Tibial artery (tissue), 4 donors: ENCODE measurements at regions not wholly inside any gene's neighbourhood (a gene's known extent, or its start where the extent isn't known, plus 50 kb on each side); places are given as distances from the start of the nearest gene placed in this dataset.

ENCODE experiments used
- DNase-seq, 2 donors: peaks; one replicate each; pipeline ENCODE4 v3.0.0-alpha.2; 2019
- H3K27ac ChIP-seq, 2 donors: fragments of 200-600 bp; sonication (generic) in 1 of 2; 1 replicate in 1 of 2; 2 replicates in 1 of 2; pipeline ENCODE4 v1.5.1; 2018 to 2019; ENCODE audit warnings: mild to moderate bottlenecking in 1 of 2
- H3K27me3 ChIP-seq, 2 donors: fragments of 200-600 bp; sonication (generic) in 1 of 2; one replicate each; pipeline versions ENCODE4 v1.5.1 to v1.6.0; 2016 to 2019
- H3K36me3 ChIP-seq, 3 donors: fragments of 200-600 bp; sonication (generic) in 2 of 3; one replicate each; pipeline ENCODE4 v1.5.1; 2016 to 2019; ENCODE audit warnings: mild to moderate bottlenecking in 2 of 3
- H3K4me1 ChIP-seq, 4 donors: fragments of 200-600 bp; sonication (generic) in 2 of 4; 1 replicate in 3 of 4; 2 replicates in 1 of 4; pipeline ENCODE4 v1.5.1; 2016 to 2019
- H3K4me3 ChIP-seq, 2 donors: fragments of 200-600 bp; sonication (generic) in 1 of 2; 1 replicate in 1 of 2; 2 replicates in 1 of 2; pipeline ENCODE4 v1.5.1; 2018 to 2019; ENCODE audit warnings: mild to moderate bottlenecking in 2 of 2
- H3K9me3 ChIP-seq, 3 donors: fragments of 200-600 bp; sonication (generic) in 1 of 3; one replicate each; pipeline ENCODE4 v1.5.1; 2016 to 2019
- intact Hi-C: fragments of 100-400 bp; cut with DNase I; formaldehyde crosslinking; loops from one replicate; pipeline ENCODE4 v1.15.0; 2023; ENCODE audit warnings: low total_unique reads
- TF ChIP-seq, protein P1 (sequence below), 2 experiments: fragments of 200-600 bp in 1 of 2; fragments of 450-650 bp in 1 of 2; IDR thresholded peaks; one replicate each; pipeline ENCODE4 v1.5.1; 2017 to 2019; ENCODE audit warnings: antibody characterized with exemption in 2 of 2, mild to moderate bottlenecking in 1 of 2, moderate library complexity in 1 of 2

DNA sequence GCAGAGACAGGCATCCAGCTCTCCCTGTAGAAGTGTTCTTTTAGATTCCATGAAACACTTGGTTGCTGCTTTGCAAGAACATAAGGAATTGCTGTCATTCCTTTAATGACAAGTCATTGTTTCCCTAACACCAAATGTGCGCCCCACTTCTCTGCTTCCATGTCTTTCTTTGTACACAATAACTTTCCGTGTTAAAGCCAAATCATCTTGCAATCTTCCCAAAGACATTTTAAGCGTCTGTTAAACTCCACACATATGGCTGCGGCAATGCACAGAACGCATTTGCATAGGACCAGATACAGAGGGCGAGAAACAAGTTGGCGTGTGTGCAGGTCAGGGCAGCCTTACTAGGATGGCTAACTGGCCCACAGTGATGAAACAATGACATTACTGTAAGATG is 399.3 kb upstream of the PRKCQ start:
- no peaks in the 10 kb centered on the region for H3K9me3 ChIP-seq
- intact Hi-C loops: no loop called here
- no peak overlapping the region for H3K27ac ChIP-seq
- no peaks in the 10 kb centered on the region for H3K27me3 ChIP-seq
- no peaks in the 10 kb centered on the region for H3K4me1 ChIP-seq
- no peaks in the 10 kb centered on the region for H3K36me3 ChIP-seq
- DNase-seq: no peak
- H3K4me3 ChIP-seq: no peak overlapping the region
- TF ChIP-seq, protein P1, sequence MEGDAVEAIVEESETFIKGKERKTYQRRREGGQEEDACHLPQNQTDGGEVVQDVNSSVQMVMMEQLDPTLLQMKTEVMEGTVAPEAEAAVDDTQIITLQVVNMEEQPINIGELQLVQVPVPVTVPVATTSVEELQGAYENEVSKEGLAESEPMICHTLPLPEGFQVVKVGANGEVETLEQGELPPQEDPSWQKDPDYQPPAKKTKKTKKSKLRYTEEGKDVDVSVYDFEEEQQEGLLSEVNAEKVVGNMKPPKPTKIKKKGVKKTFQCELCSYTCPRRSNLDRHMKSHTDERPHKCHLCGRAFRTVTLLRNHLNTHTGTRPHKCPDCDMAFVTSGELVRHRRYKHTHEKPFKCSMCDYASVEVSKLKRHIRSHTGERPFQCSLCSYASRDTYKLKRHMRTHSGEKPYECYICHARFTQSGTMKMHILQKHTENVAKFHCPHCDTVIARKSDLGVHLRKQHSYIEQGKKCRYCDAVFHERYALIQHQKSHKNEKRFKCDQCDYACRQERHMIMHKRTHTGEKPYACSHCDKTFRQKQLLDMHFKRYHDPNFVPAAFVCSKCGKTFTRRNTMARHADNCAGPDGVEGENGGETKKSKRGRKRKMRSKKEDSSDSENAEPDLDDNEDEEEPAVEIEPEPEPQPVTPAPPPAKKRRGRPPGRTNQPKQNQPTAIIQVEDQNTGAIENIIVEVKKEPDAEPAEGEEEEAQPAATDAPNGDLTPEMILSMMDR (IDR thresholded peaks at IDR 0.05): no peak

- DNase-seq: no peak
- no peaks in the 10 kb centered on the region for H3K27me3 ChIP-seq
- TF ChIP-seq, protein P1 (IDR thresholded peaks at IDR 0.05): no peak
- H3K4me3 ChIP-seq: no peak overlapping the region
- no peak overlapping the region for H3K27ac ChIP-seq
- no peaks in the 10 kb centered on the region for H3K9me3 ChIP-seq
- intact Hi-C loops: no loop called here
- H3K4me1 ChIP-seq: no peaks in the 10 kb centered on the region
- H3K36me3 ChIP-seq: no peaks in the 10 kb centered on the region
Measured at GRCh38 chr10:6978187-6978627, 398.1 kb upstream of the PRKCQ start.

GRCh38 chr10:6977398-6978186 is 397.5 kb upstream of the PRKCQ start:
- H3K9me3 ChIP-seq: no peaks in the 10 kb centered on the region
- no peak overlapping the region for H3K4me3 ChIP-seq
- H3K4me1 ChIP-seq: no peaks in the 10 kb centered on the region
- intact Hi-C loops: no loop called here
- H3K27me3 ChIP-seq: no peaks in the 10 kb centered on the region
- TF ChIP-seq, protein P1 (IDR thresholded peaks at IDR 0.05): no peak
- no peak overlapping the region for H3K27ac ChIP-seq
- no peak for DNase-seq
- H3K36me3 ChIP-seq: no peaks in the 10 kb centered on the region

DNA sequence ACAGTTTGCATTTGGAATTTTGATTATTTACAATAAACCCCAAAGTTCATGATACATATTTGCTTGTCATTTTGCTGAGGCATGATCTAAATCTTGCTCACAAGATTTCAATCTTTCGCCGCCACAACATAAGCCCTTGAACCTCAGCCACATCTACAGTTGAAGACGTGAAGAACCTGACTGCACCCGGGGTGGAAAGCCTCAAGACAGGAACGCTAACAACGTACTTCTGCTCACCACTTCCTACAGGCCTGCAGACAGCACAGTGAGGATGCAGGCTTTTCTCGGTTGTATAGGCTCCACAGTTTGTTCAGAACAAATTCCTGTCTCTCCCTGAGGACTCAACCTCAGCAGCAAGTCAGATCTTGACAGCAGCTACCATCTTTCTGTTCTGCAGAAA is 393.8 kb upstream of the PRKCQ start:
- no peaks in the 10 kb centered on the region for H3K9me3 ChIP-seq

GRCh38 chr10:6972226-6972625 is 392.1 kb upstream of the PRKCQ start:
- Histone ChIP-seq H3K4me3 (no peak overlapping the region), H3K27me3 (no peaks in the 10 kb centered on the region), H3K4me1 (no peaks in the 10 kb centered on the region), H3K9me3 (no peaks in the 10 kb centered on the region), H3K36me3 (no peaks in the 10 kb centered on the region), H3K27ac (no peak overlapping the region)
- TF ChIP-seq, protein P1 (IDR thresholded peaks at IDR 0.05): no peak
- intact Hi-C loops: no loop called here
- DNase-seq: no peak

More for the DNA sequence above, 393.8 kb upstream of the PRKCQ start:
- Histone ChIP-seq H3K4me1 (no peaks in the 10 kb centered on the region), H3K27me3 (no peaks in the 10 kb centered on the region), H3K36me3 (no peaks in the 10 kb centered on the region), H3K4me3 (no peak overlapping the region), H3K27ac (no peak overlapping the region)
- intact Hi-C loops: no loop called here
- DNase-seq: no peak
- TF ChIP-seq, protein P1 (IDR thresholded peaks at IDR 0.05): no peak
